ENCODE measurements at regions not wholly inside any gene's neighbourhood (a gene's known extent, or its start where the extent isn't known, plus 50 kb on each side); places are given as distances from the start of the nearest gene placed in this dataset.
"Not testable (repeated sequence)": the region's sequence is repeated elsewhere in the genome, so short reads cannot be mapped to it uniquely, and the experiment has no call there.

GRCh38 chr22:47401976-47402770 lies 639.7 kb downstream of the TBC1D22A start:
- no peak for TF ChIP-seq CTCF (IDR thresholded peaks at IDR 0.05; ENCODE audit: control insufficient read depth, insufficient read depth, low read depth, low read length, missing control alignments)

GRCh38 chr22:47401592-47401898 lies 639.1 kb downstream of the TBC1D22A start:
- H3K4me3 ChIP-seq (ENCODE audit: control insufficient read depth, low read depth, low read length): no peak overlapping the region
- TF ChIP-seq CTCF (IDR thresholded peaks at IDR 0.05; ENCODE audit: control insufficient read depth, insufficient read depth, low read depth, low read length, missing control alignments): no peak
- DNase-seq (ENCODE audit: low read depth): no peak

More at GRCh38 chr22:47401976-47402770, 639.7 kb downstream of the TBC1D22A start:
- H3K4me3 ChIP-seq (ENCODE audit: control insufficient read depth, low read depth, low read length): no peak overlapping the region
- no peak for DNase-seq (ENCODE audit: low read depth)

- H3K4me3 ChIP-seq (ENCODE audit: control insufficient read depth, low read depth, low read length): no peak overlapping the region
- no peak for TF ChIP-seq CTCF (IDR thresholded peaks at IDR 0.05; ENCODE audit: control insufficient read depth, insufficient read depth, low read depth, low read length, missing control alignments)
- no peak for DNase-seq (ENCODE audit: low read depth)
Observed at GRCh38 chr22:47400701-47401591, 638.5 kb downstream of the TBC1D22A start.

DNA sequence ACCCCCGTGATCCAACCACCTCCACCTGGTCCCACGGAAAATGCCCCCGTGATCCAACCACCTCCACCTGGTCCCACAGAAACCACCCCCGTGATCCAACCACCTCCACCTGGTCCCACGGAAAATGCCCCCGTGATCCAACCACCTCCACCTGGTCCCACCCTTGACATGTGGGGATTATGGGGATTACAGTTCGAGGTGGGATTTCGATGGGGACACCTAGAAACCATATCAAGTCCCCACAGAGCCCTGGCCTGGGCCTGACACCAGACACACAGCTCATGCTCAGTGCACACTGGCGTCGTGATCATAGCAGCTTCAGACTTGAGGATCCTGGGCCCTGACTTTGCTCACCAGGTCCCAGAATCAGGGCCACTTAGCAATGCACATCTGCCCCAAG lies 637.7 kb downstream of the TBC1D22A start:
- not testable (repeated sequence) for H3K4me3 ChIP-seq (ENCODE audit: control insufficient read depth, low read depth, low read length); DNase-seq (ENCODE audit: low read depth)

DNA sequence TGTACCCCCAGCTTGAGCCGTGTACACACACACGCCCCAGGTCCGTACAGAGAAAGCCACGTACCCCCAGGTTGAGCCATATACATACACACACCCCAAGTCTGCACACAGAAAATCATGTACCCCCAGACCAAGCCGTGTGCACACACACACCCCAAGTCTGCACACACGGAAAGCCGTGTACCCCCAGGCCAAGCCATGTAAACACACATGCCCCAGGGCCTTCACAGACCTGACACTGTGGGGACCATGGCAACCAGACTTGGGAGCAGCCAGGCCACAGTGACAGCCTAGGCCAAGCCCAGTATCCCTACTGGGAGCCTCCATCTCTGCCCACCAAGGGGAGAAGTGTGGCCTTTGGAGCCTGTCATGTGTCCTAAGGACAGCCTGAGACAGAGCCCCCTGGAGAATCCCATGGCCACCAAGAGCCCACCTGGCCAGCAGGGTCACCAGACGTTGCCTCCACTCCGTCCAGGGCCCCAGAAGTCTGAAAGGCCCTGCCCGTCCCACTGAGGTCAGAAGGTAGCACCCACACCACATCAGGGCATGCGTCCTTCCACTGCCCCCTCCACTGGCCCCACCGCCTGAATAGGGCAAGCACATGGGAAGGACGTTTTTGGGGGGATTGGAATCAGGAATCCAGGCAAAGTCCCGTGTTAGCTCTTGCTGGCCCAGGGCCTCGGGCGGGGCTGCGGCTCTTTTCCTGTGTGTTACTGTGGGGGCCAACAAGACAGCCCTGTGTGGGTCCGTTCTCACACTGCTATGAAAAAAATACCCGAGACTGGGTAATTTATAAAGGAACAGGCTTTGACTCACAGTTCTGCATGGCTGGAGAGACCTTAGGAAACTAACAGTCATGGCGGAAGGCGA lies 636.7 kb downstream of the TBC1D22A start:
- no peak for TF ChIP-seq CTCF (IDR thresholded peaks at IDR 0.05; ENCODE audit: control insufficient read depth, insufficient read depth, low read depth, low read length, missing control alignments)
- no peak overlapping the region for H3K4me3 ChIP-seq (ENCODE audit: control insufficient read depth, low read depth, low read length)
- no peak for DNase-seq (ENCODE audit: low read depth)

DNA sequence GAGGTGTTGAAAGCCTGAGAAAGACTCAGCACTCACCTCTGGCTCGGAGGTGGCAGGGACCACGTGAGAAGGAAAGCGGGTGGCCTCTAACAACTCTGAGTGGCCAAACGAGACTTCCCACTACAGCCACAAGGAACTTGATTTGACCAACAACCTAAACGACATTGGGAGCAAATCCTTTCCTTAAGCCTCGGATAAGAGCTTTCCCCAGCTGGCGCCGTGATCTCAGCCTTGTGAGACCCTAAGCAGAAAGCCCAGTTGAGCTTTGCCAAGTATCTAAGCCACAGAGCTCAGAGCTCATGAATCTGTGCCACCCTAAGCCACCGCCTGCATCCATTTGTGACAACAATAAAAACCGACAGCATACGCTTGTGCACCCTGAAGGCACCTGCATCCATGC lies 636.0 kb downstream of the TBC1D22A start:
- no peak overlapping the region for H3K4me3 ChIP-seq (ENCODE audit: control insufficient read depth, low read depth, low read length)
- TF ChIP-seq CTCF (IDR thresholded peaks at IDR 0.05; ENCODE audit: control insufficient read depth, insufficient read depth, low read depth, low read length, missing control alignments): no peak
- DNase-seq (ENCODE audit: low read depth): no peak

All from AG09309 (cell line).